Testis (tissue), 2 donors: ENCODE measurements at regions not wholly inside any gene's neighbourhood (a gene's known extent, or its start where the extent isn't known, plus 50 kb on each side); places are given as distances from the start of the nearest gene placed in this dataset.

Source experiments
- CTCF ChIP-seq, 3 experiments: fragments of 450-650 bp in 2 of 3; fragments of 200-600 bp in 1 of 3; sonication (generic) in 1 of 3; IDR thresholded peaks; one replicate each; pipeline ENCODE4 v1.5.1; 2016 to 2019; ENCODE audit warnings: antibody characterized with exemption in 3 of 3, mild to moderate bottlenecking in 2 of 3, moderate library complexity in 1 of 3
- POLR2A ChIP-seq: fragments of 450-650 bp; IDR thresholded peaks from one replicate; pipeline ENCODE4 v1.6.1; 2017; ENCODE audit warnings: antibody characterized with exemption, mild to moderate bottlenecking, moderate library complexity

GRCh38 chr1:213679153-213679552, 308.6 kb upstream of the PROX1 start:
- TF ChIP-seq POLR2A, result no peak
- TF ChIP-seq CTCF (IDR thresholded peaks at IDR 0.05), result no peak
